ENCODE measurements at regions not wholly inside any gene's neighbourhood (a gene's known extent, or its start where the extent isn't known, plus 50 kb on each side); places are given as distances from the start of the nearest gene placed in this dataset.

- H3K27ac ChIP-seq, result peak overlapping the region; percentile 48; the same call in 1 of the 2 replicates
- TF ChIP-seq, protein P1, sequence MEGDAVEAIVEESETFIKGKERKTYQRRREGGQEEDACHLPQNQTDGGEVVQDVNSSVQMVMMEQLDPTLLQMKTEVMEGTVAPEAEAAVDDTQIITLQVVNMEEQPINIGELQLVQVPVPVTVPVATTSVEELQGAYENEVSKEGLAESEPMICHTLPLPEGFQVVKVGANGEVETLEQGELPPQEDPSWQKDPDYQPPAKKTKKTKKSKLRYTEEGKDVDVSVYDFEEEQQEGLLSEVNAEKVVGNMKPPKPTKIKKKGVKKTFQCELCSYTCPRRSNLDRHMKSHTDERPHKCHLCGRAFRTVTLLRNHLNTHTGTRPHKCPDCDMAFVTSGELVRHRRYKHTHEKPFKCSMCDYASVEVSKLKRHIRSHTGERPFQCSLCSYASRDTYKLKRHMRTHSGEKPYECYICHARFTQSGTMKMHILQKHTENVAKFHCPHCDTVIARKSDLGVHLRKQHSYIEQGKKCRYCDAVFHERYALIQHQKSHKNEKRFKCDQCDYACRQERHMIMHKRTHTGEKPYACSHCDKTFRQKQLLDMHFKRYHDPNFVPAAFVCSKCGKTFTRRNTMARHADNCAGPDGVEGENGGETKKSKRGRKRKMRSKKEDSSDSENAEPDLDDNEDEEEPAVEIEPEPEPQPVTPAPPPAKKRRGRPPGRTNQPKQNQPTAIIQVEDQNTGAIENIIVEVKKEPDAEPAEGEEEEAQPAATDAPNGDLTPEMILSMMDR (conservative IDR thresholded peaks at IDR 0.05; ENCODE audit: low read depth), result no peak
- no peak for DNase-seq (ENCODE audit: low spot score)
- ChIA-PET CTCF (no interaction called here), POLR2A (ENCODE audit: low non-redundant PET) (no interaction called here)
Measured at GRCh38 chr4:138911909-138912703, 103.5 kb upstream of the NOCT start.

GRCh38 chr4:138910914-138911336 is 104.7 kb upstream of the NOCT start:
- POLR2A ChIA-PET (ENCODE audit: low non-redundant PET), result no interaction called here
- TF ChIP-seq, protein P1 (conservative IDR thresholded peaks at IDR 0.05; ENCODE audit: low read depth), result no peak
- DNase-seq (ENCODE audit: low spot score), result peak; percentile 88
- CTCF ChIA-PET, result interaction anchor here (0.7 to 1.0 kb wide), 2 partner anchors 9 to 35 kb away, joined by 3 to 4 read pairs; no protein-coding TSS in a partner anchor
- peak overlapping the region; percentile 80 for H3K27ac ChIP-seq

GRCh38 chr4:138910195-138910913 is 105.2 kb upstream of the NOCT start:
- peak; percentile 79 for DNase-seq (ENCODE audit: low spot score)
- ChIA-PET POLR2A (ENCODE audit: low non-redundant PET) (no interaction called here), CTCF (interaction anchor here (0.6 to 1.0 kb wide), 3 partner anchors 9 to 807 kb away, joined by 3 to 4 read pairs (median 3); no protein-coding TSS in a partner anchor)
- peak overlapping the region; percentile 80 for H3K27ac ChIP-seq
- TF ChIP-seq, protein P1 (conservative IDR thresholded peaks at IDR 0.05; ENCODE audit: low read depth), result no peak

DNA sequence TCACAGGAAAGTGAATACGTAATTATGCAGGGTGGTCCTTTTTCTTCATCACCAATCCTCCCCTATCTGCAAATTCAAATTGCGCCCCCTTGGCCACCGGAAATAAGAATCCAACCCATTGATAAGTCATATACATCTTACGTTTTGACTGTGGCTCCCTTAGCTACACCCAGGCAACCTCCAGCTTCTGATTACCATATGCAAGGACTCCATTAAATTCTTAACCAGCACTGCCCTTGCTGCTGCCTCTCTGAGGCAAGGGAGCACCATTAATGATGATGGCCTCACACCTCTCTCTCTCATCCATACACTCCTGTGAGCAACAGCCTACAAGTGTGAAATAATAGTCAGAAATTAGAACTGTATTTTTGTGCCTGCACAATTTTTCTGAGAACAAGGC is 106.0 kb upstream of the NOCT start:
- POLR2A ChIA-PET (ENCODE audit: low non-redundant PET), result no interaction called here
- no peak overlapping the region for H3K27ac ChIP-seq
- no peak for DNase-seq (ENCODE audit: low spot score)
- CTCF ChIA-PET, result interaction anchor here (0.6 kb wide), 1 partner anchor 806 kb away, joined by 3 read pairs; no protein-coding TSS in a partner anchor
- TF ChIP-seq, protein P1 (conservative IDR thresholded peaks at IDR 0.05; ENCODE audit: low read depth), result no peak

- TF ChIP-seq, protein P1 (conservative IDR thresholded peaks at IDR 0.05; ENCODE audit: low read depth), result no peak
- ChIA-PET POLR2A (ENCODE audit: low non-redundant PET) (no interaction called here), CTCF (no interaction called here)
Measured at GRCh38 chr4:138908134-138908533, 107.4 kb upstream of the NOCT start.

DNA sequence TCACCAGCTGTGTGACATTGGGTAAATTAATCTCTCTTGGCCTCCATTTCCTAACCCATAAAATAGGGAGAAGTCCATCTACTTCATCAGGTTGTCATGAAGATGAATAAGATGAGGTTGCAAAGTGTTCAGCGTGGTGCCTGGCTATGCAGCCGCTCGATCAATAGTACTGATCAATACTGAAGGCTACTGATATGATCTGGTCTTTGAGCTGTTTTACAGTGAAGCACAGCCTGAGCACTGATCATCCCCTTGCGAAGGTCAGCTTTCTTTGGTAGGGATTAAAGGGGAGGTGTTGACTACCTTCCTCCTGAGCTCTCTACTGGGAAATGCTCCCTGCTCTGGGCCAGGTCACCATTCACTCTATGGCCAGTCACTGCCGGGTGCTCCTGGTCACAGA is 108.4 kb upstream of the NOCT start:
- no peak for DNase-seq (ENCODE audit: low spot score)
- TF ChIP-seq, protein P1 (conservative IDR thresholded peaks at IDR 0.05; ENCODE audit: low read depth), result no peak
- H3K27ac ChIP-seq, result no peak overlapping the region
- CTCF ChIA-PET, result interaction anchor here (0.5 kb wide), 1 partner anchor 38 kb away, joined by 3 read pairs; no protein-coding TSS in a partner anchor
- POLR2A ChIA-PET (ENCODE audit: low non-redundant PET), result no interaction called here

More at GRCh38 chr4:138908134-138908533, 107.4 kb upstream of the NOCT start:
- no peak for DNase-seq (ENCODE audit: low spot score)
- H3K27ac ChIP-seq, result no peak overlapping the region
